Right cardiac atrium (tissue), 5 donors: ENCODE measurements at regions not wholly inside any gene's neighbourhood (a gene's known extent, or its start where the extent isn't known, plus 50 kb on each side); places are given as distances from the start of the nearest gene placed in this dataset.
A peak's percentile ranks its signal among the peaks of the same experiment; 100 is the strongest.
"Not testable (repeated sequence)": the region's sequence is repeated elsewhere in the genome, so short reads cannot be mapped to it uniquely, and the experiment has no call there.

Experiments
- ATAC-seq, 2 donors: fragments of 200-7000 bp; cut with Tn5 transposase; one replicate each; pipeline versions ENCODE4 v1.8.0 to v1.9.1; 2020; ENCODE audit warnings: moderate library complexity in 2 of 2, mild to moderate bottlenecking in 1 of 2
- DNase-seq, 3 donors: peaks; one replicate each; pipeline ENCODE4 v3.0.0-alpha.2; 2020
- H3K27ac ChIP-seq: one replicate; pipeline ENCODE4 v1.5.1; 2013; ENCODE audit warnings: mild to moderate bottlenecking, low read length, control low read depth, moderate library complexity
- H3K27me3 ChIP-seq: one replicate; pipeline ENCODE4 v1.6.1; 2013; ENCODE audit not compliant: control insufficient read depth, insufficient read depth
- H3K4me1 ChIP-seq: one replicate; pipeline ENCODE4 v1.6.1; 2013; ENCODE audit warnings: low read length; ENCODE audit not compliant: control insufficient read depth, insufficient read depth
- H3K4me3 ChIP-seq: one replicate; pipeline ENCODE4 v1.5.1; 2013; ENCODE audit warnings: low read length, control low read depth
- H3K9me3 ChIP-seq: one replicate; pipeline ENCODE4 v1.6.1; 2013; ENCODE audit warnings: low read length; ENCODE audit not compliant: control insufficient read depth
- WGBS: extraction: QIAGEN DNeasy Blood & Tissue Kit; methylation state at CpG from one replicate; pipeline ENCODE4 v1.1.7; 2013; 5-methylcytosine and 5-hydroxymethylcytosine counted together
- intact Hi-C, 4 donors: fragments of 100-400 bp; cut with DNase I; formaldehyde crosslinking; loops; one replicate each; pipeline versions ENCODE4 v1.11.0 to v1.14.0; 2022 to 2023
- donor health status: healthy with polysubstance abuse.
- donor health status: DM: no; HTN: yes; CAD: no.
- donor health status: DM: no; HTN: no; CAD: no.
- donor health status: DM: no; HTN: yes; CAD: no; lungs with severe emphysema.
- donor health status: DM: yes; HTN: yes; CAD: no.

GRCh38 chr2:109047569-109047968, 58.5 kb upstream of the EDAR start:
- 96% methylated on average over 5 of the region's 5 CpGs for WGBS
- H3K4me1 ChIP-seq, ATAC-seq, H3K27ac ChIP-seq, DNase-seq, H3K9me3 ChIP-seq, intact Hi-C loops, H3K27me3 ChIP-seq, H3K4me3 ChIP-seq: not testable (repeated sequence)

- intact Hi-C loops, result no loop called here
- ATAC-seq (peak in 1 of 2 donors; percentile 28), DNase-seq (no peak)
- no peaks in the 10 kb centered on the region for H3K27me3 ChIP-seq
- H3K4me3 ChIP-seq, result no peak overlapping the region
- no peaks in the 10 kb centered on the region for H3K9me3 ChIP-seq
- 74% methylated on average over 4 of the region's 4 CpGs for WGBS
- H3K27ac ChIP-seq, result no peak overlapping the region
- H3K4me1 ChIP-seq, result no peaks in the 10 kb centered on the region
Observed at GRCh38 chr2:109046925-109047508, 58.0 kb upstream of the EDAR start.

- Histone ChIP-seq H3K27ac (no peak overlapping the region), H3K4me3 (no peak overlapping the region), H3K9me3 (no peaks in the 10 kb centered on the region), H3K4me1 (no peaks in the 10 kb centered on the region), H3K27me3 (no peaks in the 10 kb centered on the region)
- DNase-seq (no peak), ATAC-seq (no peak)
- intact Hi-C loops, result no loop called here
- WGBS, result 71% methylated on average over 9 of the region's 9 CpGs
Observed at GRCh38 chr2:109045505-109045904, 56.5 kb upstream of the EDAR start.

GRCh38 chr2:109038992-109039391, 50.0 kb upstream of the EDAR start:
- 51% methylated on average over 4 of the region's 4 CpGs for WGBS
- DNase-seq (no peak), ATAC-seq (no peak)
- Histone ChIP-seq H3K4me3 (no peak overlapping the region), H3K27ac (no peak overlapping the region), H3K27me3 (no peaks in the 10 kb centered on the region), H3K9me3 (no peaks in the 10 kb centered on the region), H3K4me1 (no peaks in the 10 kb centered on the region)
- intact Hi-C loops, result no loop called here
